ENCODE measurements at regions not wholly inside any gene's neighbourhood (a gene's known extent, or its start where the extent isn't known, plus 50 kb on each side); places are given as distances from the start of the nearest gene placed in this dataset.

DNA sequence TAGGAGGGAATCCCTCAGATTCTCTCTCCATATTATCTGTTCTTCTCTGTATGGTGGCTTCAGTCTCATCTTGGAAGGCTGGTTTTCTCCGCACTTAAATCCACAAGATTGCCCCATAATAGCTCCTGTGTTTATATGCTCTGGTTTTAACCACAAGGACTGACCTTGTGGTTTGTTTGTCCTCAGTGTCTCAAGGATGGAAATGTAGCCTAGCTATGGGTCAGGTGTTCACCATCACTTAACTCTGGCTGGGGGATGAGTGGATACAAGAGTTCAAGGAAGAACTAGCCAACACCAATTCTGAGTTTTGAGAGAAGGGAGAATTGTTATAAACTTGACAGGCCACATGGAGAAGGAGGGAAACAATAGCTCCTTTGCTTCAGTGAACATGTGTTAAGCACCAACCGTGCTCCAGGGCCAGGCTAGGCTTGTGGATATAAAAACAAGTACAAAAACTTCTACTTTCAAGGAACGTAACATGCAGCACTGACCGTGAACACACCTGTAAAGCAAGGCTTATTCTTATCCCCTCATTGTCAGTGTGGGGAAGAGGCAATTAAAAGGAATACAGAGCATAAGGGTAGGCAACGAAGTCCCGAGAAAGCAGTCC is 75.6 kb upstream of the VLDLR start:
- TF ChIP-seq ZNF766 (CRISPR knock-in tag; IDR thresholded peaks at IDR 0.05; ENCODE audit: borderline replicate concordance) (no peak), ZNF337 (CRISPR knock-in tag; IDR thresholded peaks at IDR 0.05; ENCODE audit: borderline replicate concordance, low read depth) (no peak), FOXM1 (CRISPR knock-in tag; IDR thresholded peaks at IDR 0.05) (no peak)

All from HepG2 (cell line).